ENCODE measurements at regions not wholly inside any gene's neighbourhood (a gene's known extent, or its start where the extent isn't known, plus 50 kb on each side); places are given as distances from the start of the nearest gene placed in this dataset.

GRCh38 chr17:37826497-37827430 is 81.9 kb upstream of the HNF1B start:
- no peak for TF ChIP-seq ESRRG (CRISPR knock-in tag; IDR thresholded peaks at IDR 0.05)
- no peak for TF ChIP-seq TCF4 (CRISPR knock-in tag; IDR thresholded peaks at IDR 0.05; ENCODE audit: borderline replicate concordance)
- no peak for TF ChIP-seq RARB (CRISPR knock-in tag; IDR thresholded peaks at IDR 0.05)
- TF ChIP-seq ZNF70 (CRISPR knock-in tag; IDR thresholded peaks at IDR 0.05), result no peak
- no peak for TF ChIP-seq CREB5 (CRISPR knock-in tag; IDR thresholded peaks at IDR 0.05; ENCODE audit: low read depth)
- TF ChIP-seq ZFP3 (CRISPR knock-in tag; IDR thresholded peaks at IDR 0.05), result no peak
- TF ChIP-seq ZFP30 (CRISPR knock-in tag; IDR thresholded peaks at IDR 0.05), result no peak
- TF ChIP-seq PATZ1 (CRISPR knock-in tag; IDR thresholded peaks at IDR 0.05; ENCODE audit: borderline replicate concordance), result no peak
- no peak for TF ChIP-seq ARNTL (CRISPR knock-in tag; IDR thresholded peaks at IDR 0.05; ENCODE audit: borderline replicate concordance, low read depth)
- no peak for TF ChIP-seq PPARA (CRISPR knock-in tag; IDR thresholded peaks at IDR 0.05; ENCODE audit: borderline replicate concordance)
- no peak for TF ChIP-seq ZNF565 (CRISPR knock-in tag; conservative IDR thresholded peaks at IDR 0.05; ENCODE audit: low read depth)
